ENCODE measurements at regions not wholly inside any gene's neighbourhood (a gene's known extent, or its start where the extent isn't known, plus 50 kb on each side); places are given as distances from the start of the nearest gene placed in this dataset.

DNA sequence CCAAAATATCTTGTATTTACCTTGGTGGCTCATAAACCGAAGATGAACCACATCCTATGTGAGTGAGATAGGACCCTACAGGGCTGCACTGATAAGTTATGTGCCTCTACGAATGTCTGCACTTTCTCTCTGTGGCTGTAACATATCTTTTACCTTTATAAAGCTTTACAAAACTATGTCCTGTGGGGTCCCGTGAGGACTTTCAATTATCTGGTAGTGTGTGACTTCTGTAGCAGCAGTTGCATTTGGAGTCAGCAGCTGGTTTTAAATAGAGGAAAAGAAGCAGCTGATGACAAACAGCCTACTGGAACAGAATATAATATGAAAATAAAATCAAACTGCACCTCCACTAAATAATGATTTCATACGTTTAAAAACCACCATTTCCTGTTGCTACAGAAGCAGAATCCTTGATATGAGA lies 222.4 kb upstream of the GNAI1 start:
- no peak for DNase-seq (ENCODE audit: low spot score)
- H3K27ac ChIP-seq, result no peak overlapping the region
- no peak for TF ChIP-seq CTCF (IDR thresholded peaks at IDR 0.05)
- no peak overlapping the region for H3K4me3 ChIP-seq

GRCh38 chr7:79911420-79911819 lies 223.2 kb upstream of the GNAI1 start:
- Histone ChIP-seq H3K4me3 (no peak overlapping the region), H3K27ac (no peak overlapping the region)
- DNase-seq (ENCODE audit: low spot score), result no peak
- no peak for TF ChIP-seq CTCF (IDR thresholded peaks at IDR 0.05)

DNA sequence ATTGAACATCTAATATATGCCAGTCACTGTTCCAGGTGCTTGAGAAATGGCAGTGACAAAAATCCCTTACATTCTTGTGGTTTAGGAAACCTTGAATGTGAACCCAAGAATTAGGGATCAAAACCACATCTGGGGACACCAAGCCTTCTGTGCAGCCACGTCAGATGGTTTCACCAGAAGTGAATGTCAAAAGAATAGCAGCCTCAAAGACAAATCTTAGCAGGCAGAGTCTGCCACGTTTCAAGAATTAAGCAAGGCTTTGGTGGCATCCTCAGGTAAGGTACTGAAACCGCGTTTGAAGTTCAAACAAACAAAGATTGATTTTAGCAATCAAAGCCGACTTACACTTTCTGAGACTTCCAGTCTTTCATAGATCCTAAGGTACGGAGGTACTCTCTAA lies 225.5 kb upstream of the GNAI1 start:
- H3K4me3 ChIP-seq, result no peak overlapping the region
- DNase-seq (ENCODE audit: low spot score), result no peak

DNA sequence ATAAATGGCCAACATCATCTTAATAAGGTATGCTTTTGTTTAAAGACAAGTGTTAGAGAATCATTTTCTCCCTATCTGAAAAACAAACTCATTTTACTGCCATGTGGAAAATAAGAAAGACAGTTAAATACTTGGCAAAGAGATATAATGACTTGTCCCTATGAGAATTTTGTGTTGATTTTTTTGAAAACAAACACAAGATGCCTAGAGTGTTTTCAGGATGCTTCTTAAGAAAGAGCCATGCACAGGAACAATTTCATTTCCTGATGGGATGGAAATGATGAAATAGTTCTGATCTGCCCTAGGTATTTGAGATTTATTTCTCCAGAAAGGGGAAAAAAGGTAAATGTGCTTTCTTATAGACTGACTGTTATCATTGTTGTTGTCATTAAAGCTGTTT lies 237.5 kb upstream of the GNAI1 start:
- DNase-seq (ENCODE audit: low spot score), result no peak
- Histone ChIP-seq H3K4me3 (no peak overlapping the region), H3K27ac (no peak overlapping the region)
- no peak for TF ChIP-seq CTCF (IDR thresholded peaks at IDR 0.05)

More for the DNA sequence above, 225.5 kb upstream of the GNAI1 start:
- no peak for TF ChIP-seq CTCF (IDR thresholded peaks at IDR 0.05)
- H3K27ac ChIP-seq, result no peak overlapping the region

DNA sequence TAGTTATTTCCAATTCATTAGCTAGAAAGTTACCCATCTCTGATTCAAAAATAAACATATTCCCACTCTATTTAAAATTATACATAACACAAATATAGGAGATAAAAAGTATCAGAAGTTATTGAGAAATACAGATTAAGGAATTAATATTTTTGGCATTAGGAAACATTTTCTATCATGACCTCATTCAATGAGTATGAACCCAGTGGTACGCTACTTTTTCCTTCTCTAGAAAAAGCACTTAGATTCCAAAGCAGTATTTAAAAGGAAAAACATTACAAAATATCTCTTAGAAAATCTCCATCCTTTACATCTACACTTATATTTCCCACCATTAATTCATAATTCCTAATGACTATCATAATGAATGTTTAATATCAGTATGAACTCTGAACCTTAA lies 240.6 kb upstream of the GNAI1 start:
- DNase-seq (ENCODE audit: low spot score), result no peak
- no peak overlapping the region for H3K27ac ChIP-seq
- TF ChIP-seq CTCF (IDR thresholded peaks at IDR 0.05), result no peak
- no peak overlapping the region for H3K4me3 ChIP-seq

DNA sequence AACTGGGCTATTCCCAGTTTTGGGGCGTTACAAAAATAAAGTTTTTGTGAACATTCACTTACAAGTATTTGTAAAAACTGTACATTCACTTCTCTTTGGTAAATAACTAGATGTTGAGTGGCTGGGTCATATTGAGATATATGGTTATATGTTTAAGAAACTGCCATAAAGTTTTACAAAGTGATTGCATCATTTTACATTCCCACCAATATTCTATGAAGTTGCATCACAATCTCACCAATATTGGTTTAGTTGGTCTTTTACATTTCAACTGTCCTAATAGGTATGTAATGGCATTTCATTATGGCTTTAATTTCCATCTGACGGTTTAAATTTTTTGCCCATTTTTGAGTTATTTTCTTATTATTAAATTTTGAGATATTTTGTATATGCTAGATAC lies 251.7 kb upstream of the GNAI1 start:
- Histone ChIP-seq H3K27ac (no peak overlapping the region), H3K4me3 (no peak overlapping the region)
- TF ChIP-seq CTCF (IDR thresholded peaks at IDR 0.05), result no peak
- no peak for DNase-seq (ENCODE audit: low spot score)

DNA sequence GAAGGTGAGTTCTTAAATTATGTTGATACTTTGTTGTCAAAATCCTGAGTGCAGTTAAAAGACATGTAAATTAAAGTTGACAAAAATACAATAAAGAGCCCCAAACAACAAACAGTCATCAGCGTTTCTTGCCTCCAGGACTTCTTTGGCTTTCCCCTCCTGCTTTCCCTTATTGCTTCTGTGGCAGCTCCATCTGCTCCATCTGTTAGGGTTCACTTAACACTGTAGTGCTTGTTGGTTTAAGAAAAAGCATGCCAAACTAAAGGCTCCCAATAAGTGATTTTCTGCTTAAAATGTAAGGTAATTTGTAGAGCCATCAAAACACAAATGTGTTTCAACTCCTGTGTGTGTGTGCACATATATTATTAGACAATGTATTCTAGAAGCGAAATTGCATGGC lies 254.3 kb upstream of the GNAI1 start:
- no peak for DNase-seq (ENCODE audit: low spot score)
- H3K4me3 ChIP-seq, result no peak overlapping the region
- TF ChIP-seq CTCF (IDR thresholded peaks at IDR 0.05), result no peak
- no peak overlapping the region for H3K27ac ChIP-seq

Measured in coronary artery (tissue), 2 donors.